ENCODE measurements at regions not wholly inside any gene's neighbourhood (a gene's known extent, or its start where the extent isn't known, plus 50 kb on each side); places are given as distances from the start of the nearest gene placed in this dataset.

- DNase-seq: no peak
Measured at GRCh38 chr16:73737637-73738036, 559.0 kb upstream of the PSMD7 start.

- no peak for DNase-seq
Measured at GRCh38 chr16:73735954-73736353, 560.7 kb upstream of the PSMD7 start.

GRCh38 chr16:73735018-73735417, 561.6 kb upstream of the PSMD7 start:
- no peak for DNase-seq

GRCh38 chr16:73732681-73733080, 563.9 kb upstream of the PSMD7 start:
- DNase-seq: no peak

GRCh38 chr16:73732143-73732542, 564.5 kb upstream of the PSMD7 start:
- DNase-seq: no peak

- no peak for DNase-seq
Measured at GRCh38 chr16:73730481-73731090, 566.0 kb upstream of the PSMD7 start.

- no peak for DNase-seq
Measured at GRCh38 chr16:73725156-73725555, 571.5 kb upstream of the PSMD7 start.

GRCh38 chr16:73724503-73724902, 572.1 kb upstream of the PSMD7 start:
- DNase-seq: no peak

GRCh38 chr16:73717266-73717974, 579.2 kb upstream of the PSMD7 start:
- no peak for DNase-seq

GRCh38 chr16:73714976-73715375, 581.6 kb upstream of the PSMD7 start:
- no peak for DNase-seq

GRCh38 chr16:73713778-73714495, 582.7 kb upstream of the PSMD7 start:
- peak; percentile 45 to 51 for DNase-seq

- DNase-seq: no peak
Measured at GRCh38 chr16:73713251-73713650, 583.4 kb upstream of the PSMD7 start.

GRCh38 chr16:73711406-73712080, 585.1 kb upstream of the PSMD7 start:
- DNase-seq: no peak

- no peak for DNase-seq
Measured at GRCh38 chr16:73710526-73710925, 586.1 kb upstream of the PSMD7 start.

- DNase-seq: no peak
Measured at GRCh38 chr16:73707863-73708262, 588.8 kb upstream of the PSMD7 start.

- DNase-seq: no peak
Measured at GRCh38 chr16:73703891-73704290, 592.7 kb upstream of the PSMD7 start.

GRCh38 chr16:73697336-73697735, 599.3 kb upstream of the PSMD7 start:
- DNase-seq: no peak

- no peak for DNase-seq
Measured at GRCh38 chr16:73692861-73693260, 603.8 kb upstream of the PSMD7 start.

- no peak for DNase-seq
Measured at GRCh38 chr16:73683804-73684203, 612.8 kb upstream of the PSMD7 start.

GRCh38 chr16:73672135-73672534, 624.2 kb upstream of the ZFHX3 start:
- no peak for DNase-seq

GRCh38 chr16:73670836-73671820, 623.2 kb upstream of the ZFHX3 start:
- DNase-seq: no peak

- no peak for DNase-seq
Measured at GRCh38 chr16:73669535-73670274, 621.8 kb upstream of the ZFHX3 start.
